Peyer's patch (tissue), 4 donors: ENCODE measurements at regions not wholly inside any gene's neighbourhood (a gene's known extent, or its start where the extent isn't known, plus 50 kb on each side); places are given as distances from the start of the nearest gene placed in this dataset.

Experiments
- DNase-seq, 3 donors: peaks; one replicate each; pipeline ENCODE4 v3.0.0-alpha.2; 2017 to 2019
- H3K27ac ChIP-seq, 4 donors: fragments of 200-600 bp; sonication (generic); one replicate each; pipeline ENCODE4 v1.5.1; 2016 to 2019
- H3K27me3 ChIP-seq, 2 donors: fragments of 200-600 bp; sonication (generic); one replicate each; pipeline ENCODE4 v1.5.1; 2019
- H3K36me3 ChIP-seq, 3 donors: fragments of 200-600 bp; sonication (generic); one replicate each; pipeline ENCODE4 v1.5.1; 2016 to 2019
- H3K4me1 ChIP-seq, 4 donors: fragments of 200-600 bp; sonication (generic); one replicate each; pipeline ENCODE4 v1.5.1; 2016 to 2019
- H3K4me3 ChIP-seq, 4 donors: fragments of 200-600 bp; sonication (generic); 1 replicate in 3 of 4; 2 replicates in 1 of 4; pipeline ENCODE4 v1.5.1; 2016 to 2019; ENCODE audit warnings: mild to moderate bottlenecking in 1 of 4
- H3K9me3 ChIP-seq, 4 donors: fragments of 200-600 bp; sonication (generic); one replicate each; pipeline ENCODE4 v1.5.1; 2016 to 2019; ENCODE audit warnings: mild to moderate bottlenecking in 1 of 4
- CTCF ChIP-seq, 6 experiments: fragments of 450-650 bp in 4 of 6; fragments of 200-600 bp in 2 of 6; sonication (generic) in 1 of 6; IDR thresholded peaks; one replicate each; pipeline ENCODE4 v1.5.1; 2017 to 2019; ENCODE audit warnings: antibody characterized with exemption in 6 of 6, mild to moderate bottlenecking in 3 of 6, moderate library complexity in 1 of 6
- POLR2A ChIP-seq, 2 donors: fragments of 450-650 bp; IDR thresholded peaks; one replicate each; pipeline ENCODE4 v1.5.1; 2017; ENCODE audit warnings: antibody characterized with exemption in 2 of 2, mild to moderate bottlenecking in 2 of 2, moderate library complexity in 2 of 2

DNA sequence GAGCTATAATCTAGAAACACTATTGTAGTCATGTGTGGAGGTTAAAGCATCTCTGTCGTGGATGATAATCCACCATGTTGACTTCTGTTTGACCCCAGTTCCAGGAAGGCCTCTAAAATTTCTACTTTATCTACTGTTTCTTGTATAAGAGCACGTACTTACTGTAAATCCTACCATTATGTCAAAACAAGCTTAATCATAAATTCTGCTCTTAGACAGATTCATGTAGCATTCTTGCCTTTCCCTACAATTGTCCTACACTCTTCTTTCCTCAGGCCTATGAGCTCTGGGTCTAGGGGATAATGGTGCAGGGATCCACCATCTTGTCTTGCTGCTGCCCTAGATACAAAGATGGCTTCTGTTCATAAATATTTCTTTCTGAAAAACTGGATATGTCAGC lies 2594.3 kb downstream of the ARAP2 start:
- no peak for TF ChIP-seq CTCF (IDR thresholded peaks at IDR 0.05)
- no peak for TF ChIP-seq POLR2A (IDR thresholded peaks at IDR 0.05)

GRCh38 chr4:33658971-33659370 lies 2585.3 kb downstream of the ARAP2 start:
- no peaks in the 10 kb centered on the region for H3K4me1 ChIP-seq
- no peak overlapping the region for H3K27ac ChIP-seq
- no peaks in the 10 kb centered on the region for H3K36me3 ChIP-seq
- H3K9me3 ChIP-seq, result no peaks in the 10 kb centered on the region
- TF ChIP-seq POLR2A (IDR thresholded peaks at IDR 0.05) (no peak), CTCF (IDR thresholded peaks at IDR 0.05) (no peak)
- no peaks in the 10 kb centered on the region for H3K27me3 ChIP-seq
- H3K4me3 ChIP-seq, result no peak overlapping the region
- no peak for DNase-seq

More for the DNA sequence above, 2594.3 kb downstream of the ARAP2 start:
- Histone ChIP-seq H3K36me3 (no peaks in the 10 kb centered on the region), H3K27me3 (no peaks in the 10 kb centered on the region), H3K4me1 (no peaks in the 10 kb centered on the region), H3K9me3 (no peaks in the 10 kb centered on the region), H3K27ac (no peak overlapping the region), H3K4me3 (no peak overlapping the region)
- DNase-seq, result no peak

- DNase-seq, result no peak
- H3K4me3 ChIP-seq, result no peak overlapping the region
- no peak overlapping the region for H3K27ac ChIP-seq
- no peaks in the 10 kb centered on the region for H3K36me3 ChIP-seq
- TF ChIP-seq CTCF (IDR thresholded peaks at IDR 0.05) (no peak), POLR2A (IDR thresholded peaks at IDR 0.05) (no peak)
- no peaks in the 10 kb centered on the region for H3K27me3 ChIP-seq
- H3K9me3 ChIP-seq, result no peaks in the 10 kb centered on the region
- H3K4me1 ChIP-seq, result no peaks in the 10 kb centered on the region
These were observed 2582.7 kb downstream of the ARAP2 start for GRCh38 chr4:33661636-33662035.

DNA sequence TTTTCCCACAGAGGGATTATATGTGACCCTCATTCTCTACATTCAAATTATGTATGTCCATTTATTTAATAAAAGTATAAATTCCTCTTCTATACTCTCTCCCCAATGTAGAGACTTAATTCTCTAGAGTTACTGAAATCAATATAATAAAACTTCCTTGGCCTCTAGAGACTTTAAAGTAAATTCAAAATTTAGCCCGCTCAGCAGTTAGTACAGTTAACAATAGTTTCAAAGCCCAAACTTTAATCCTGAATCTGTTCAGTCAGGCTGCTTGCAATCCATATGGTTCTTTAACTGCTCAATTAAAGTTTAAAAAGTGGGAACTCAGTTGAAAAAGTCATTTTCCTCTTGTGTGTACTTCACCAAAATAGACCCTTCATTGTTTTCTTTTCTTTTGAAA lies 2558.4 kb downstream of the ARAP2 start:
- Histone ChIP-seq H3K4me3 (no peak overlapping the region), H3K4me1 (no peaks in the 10 kb centered on the region), H3K9me3 (no peaks in the 10 kb centered on the region), H3K27me3 (no peaks in the 10 kb centered on the region), H3K27ac (no peak overlapping the region), H3K36me3 (no peaks in the 10 kb centered on the region)
- DNase-seq, result no peak
- no peak for TF ChIP-seq POLR2A (IDR thresholded peaks at IDR 0.05)
- no peak for TF ChIP-seq CTCF (IDR thresholded peaks at IDR 0.05)

DNA sequence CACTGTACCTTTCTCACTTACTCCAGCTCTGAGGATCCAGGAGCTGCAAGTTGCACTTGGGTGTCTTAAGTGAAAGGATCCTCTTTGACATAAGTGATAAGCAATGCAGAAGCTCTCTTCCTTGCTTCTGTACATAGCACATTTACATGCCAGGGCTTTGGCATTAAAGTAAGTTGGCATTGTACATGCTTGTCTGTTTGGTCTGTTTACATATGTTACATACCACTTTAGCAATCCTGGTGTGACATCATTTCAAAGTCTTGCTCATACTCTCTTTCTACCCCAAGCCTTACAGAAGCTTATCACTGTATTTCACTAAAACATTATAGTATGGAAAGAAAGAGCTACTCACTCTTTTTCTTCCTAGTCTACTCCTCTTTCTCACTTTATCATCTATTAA lies 2548.3 kb downstream of the ARAP2 start:
- Histone ChIP-seq H3K27me3 (no peaks in the 10 kb centered on the region), H3K4me1 (no peaks in the 10 kb centered on the region), H3K27ac (no peak overlapping the region), H3K4me3 (no peak overlapping the region), H3K9me3 (no peaks in the 10 kb centered on the region), H3K36me3 (no peaks in the 10 kb centered on the region)
- TF ChIP-seq CTCF (IDR thresholded peaks at IDR 0.05) (no peak), POLR2A (IDR thresholded peaks at IDR 0.05) (no peak)
- no peak for DNase-seq

DNA sequence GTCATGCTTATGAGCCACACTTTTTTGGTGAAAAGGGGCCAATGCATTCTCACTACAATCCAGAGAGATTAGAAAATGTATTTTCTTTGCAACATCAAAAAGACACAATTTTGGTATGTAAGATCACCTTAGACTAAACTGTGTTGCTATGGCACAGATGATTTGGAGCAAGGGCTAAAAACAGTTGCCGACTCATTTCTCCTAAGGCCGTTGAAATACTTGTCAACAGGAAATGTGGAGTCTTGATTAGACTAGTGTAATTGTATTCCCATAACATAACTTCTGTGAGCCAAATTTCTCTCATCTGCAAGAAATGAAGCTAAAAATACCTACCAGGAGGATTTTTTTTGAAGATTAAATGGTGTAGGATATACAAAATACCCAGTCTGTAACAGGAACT lies 2547.7 kb downstream of the ARAP2 start:
- H3K9me3 ChIP-seq, result no peaks in the 10 kb centered on the region
- TF ChIP-seq CTCF (IDR thresholded peaks at IDR 0.05), result no peak
- TF ChIP-seq POLR2A (IDR thresholded peaks at IDR 0.05), result no peak

More for the DNA sequence above, 2547.7 kb downstream of the ARAP2 start:
- Histone ChIP-seq H3K36me3 (no peaks in the 10 kb centered on the region), H3K27ac (no peak overlapping the region), H3K4me1 (no peaks in the 10 kb centered on the region), H3K27me3 (no peaks in the 10 kb centered on the region), H3K4me3 (no peak overlapping the region)
- no peak for DNase-seq
